ENCODE measurements at regions not wholly inside any gene's neighbourhood (a gene's known extent, or its start where the extent isn't known, plus 50 kb on each side); places are given as distances from the start of the nearest gene placed in this dataset.

- TF ChIP-seq, protein P1, sequence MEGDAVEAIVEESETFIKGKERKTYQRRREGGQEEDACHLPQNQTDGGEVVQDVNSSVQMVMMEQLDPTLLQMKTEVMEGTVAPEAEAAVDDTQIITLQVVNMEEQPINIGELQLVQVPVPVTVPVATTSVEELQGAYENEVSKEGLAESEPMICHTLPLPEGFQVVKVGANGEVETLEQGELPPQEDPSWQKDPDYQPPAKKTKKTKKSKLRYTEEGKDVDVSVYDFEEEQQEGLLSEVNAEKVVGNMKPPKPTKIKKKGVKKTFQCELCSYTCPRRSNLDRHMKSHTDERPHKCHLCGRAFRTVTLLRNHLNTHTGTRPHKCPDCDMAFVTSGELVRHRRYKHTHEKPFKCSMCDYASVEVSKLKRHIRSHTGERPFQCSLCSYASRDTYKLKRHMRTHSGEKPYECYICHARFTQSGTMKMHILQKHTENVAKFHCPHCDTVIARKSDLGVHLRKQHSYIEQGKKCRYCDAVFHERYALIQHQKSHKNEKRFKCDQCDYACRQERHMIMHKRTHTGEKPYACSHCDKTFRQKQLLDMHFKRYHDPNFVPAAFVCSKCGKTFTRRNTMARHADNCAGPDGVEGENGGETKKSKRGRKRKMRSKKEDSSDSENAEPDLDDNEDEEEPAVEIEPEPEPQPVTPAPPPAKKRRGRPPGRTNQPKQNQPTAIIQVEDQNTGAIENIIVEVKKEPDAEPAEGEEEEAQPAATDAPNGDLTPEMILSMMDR (conservative IDR thresholded peaks at IDR 0.05; ENCODE audit: low read depth, low read length): no peak
- no peak for TF ChIP-seq EZH2 (IDR thresholded peaks at IDR 0.05; ENCODE audit: borderline replicate concordance, low read depth, low read length, poor library complexity, severe bottlenecking)
- H3K9me3 ChIP-seq (ENCODE audit: low read depth, low read length, poor library complexity, severe bottlenecking): no peaks in the 10 kb centered on the region
- no peak for DNase-seq (ENCODE audit: low spot score)
- intact Hi-C loops (cut with micrococcal nuclease; ENCODE audit: unreplicated experiment): no loop called here
- H3K27me3 ChIP-seq (replicated peaks; ENCODE audit: insufficient read depth, low read depth, low read length, poor library complexity): no peaks in the 10 kb centered on the region
- no peak overlapping the region for H3K4me3 ChIP-seq (ENCODE audit: low read depth, low read length, poor library complexity, severe bottlenecking)
- ChIA-PET CTCF (no interaction called here), POLR2A (ENCODE audit: low non-redundant PET) (no interaction called here)
- H3K36me3 ChIP-seq (ENCODE audit: insufficient read depth, low read length, poor library complexity, severe bottlenecking): no peaks in the 10 kb centered on the region
- H3K4me1 ChIP-seq (ENCODE audit: insufficient read depth, low read length, poor library complexity, severe bottlenecking): no peaks in the 10 kb centered on the region
- BruUV-seq (replicated peaks): no TSS peak
- no peak overlapping the region for H3K27ac ChIP-seq (ENCODE audit: low read depth, low read length, poor library complexity, severe bottlenecking)
Observed at GRCh38 chr2:180840641-180841040, 139.8 kb upstream of the UBE2E3 start.

GRCh38 chr2:180829836-180830235, 150.6 kb upstream of the UBE2E3 start:
- Histone ChIP-seq H3K36me3 (ENCODE audit: insufficient read depth, low read length, poor library complexity, severe bottlenecking) (no peaks in the 10 kb centered on the region), H3K4me1 (ENCODE audit: insufficient read depth, low read length, poor library complexity, severe bottlenecking) (no peaks in the 10 kb centered on the region), H3K4me3 (ENCODE audit: low read depth, low read length, poor library complexity, severe bottlenecking) (no peak overlapping the region), H3K9me3 (ENCODE audit: low read depth, low read length, poor library complexity, severe bottlenecking) (no peaks in the 10 kb centered on the region), H3K27ac (ENCODE audit: low read depth, low read length, poor library complexity, severe bottlenecking) (no peak overlapping the region), H3K27me3 (replicated peaks; ENCODE audit: insufficient read depth, low read depth, low read length, poor library complexity) (no peaks in the 10 kb centered on the region)
- no peak for TF ChIP-seq EZH2 (IDR thresholded peaks at IDR 0.05; ENCODE audit: borderline replicate concordance, low read depth, low read length, poor library complexity, severe bottlenecking)
- TF ChIP-seq, protein P1 (conservative IDR thresholded peaks at IDR 0.05; ENCODE audit: low read depth, low read length): no peak
- no TSS peak for BruUV-seq (replicated peaks)
- POLR2A ChIA-PET (ENCODE audit: low non-redundant PET): no interaction called here
- CTCF ChIA-PET: no interaction called here
- intact Hi-C loops (cut with micrococcal nuclease; ENCODE audit: unreplicated experiment): no loop called here
- DNase-seq (ENCODE audit: low spot score): no peak

- TF ChIP-seq, protein P1 (conservative IDR thresholded peaks at IDR 0.05; ENCODE audit: low read depth, low read length): no peak
- TF ChIP-seq EZH2 (IDR thresholded peaks at IDR 0.05; ENCODE audit: borderline replicate concordance, low read depth, low read length, poor library complexity, severe bottlenecking): no peak
- intact Hi-C loops (cut with micrococcal nuclease; ENCODE audit: unreplicated experiment): no loop called here
- no peaks in the 10 kb centered on the region for H3K36me3 ChIP-seq (ENCODE audit: insufficient read depth, low read length, poor library complexity, severe bottlenecking)
- POLR2A ChIA-PET (ENCODE audit: low non-redundant PET): no interaction called here
- no peak overlapping the region for H3K4me3 ChIP-seq (ENCODE audit: low read depth, low read length, poor library complexity, severe bottlenecking)
- no peak for DNase-seq (ENCODE audit: low spot score)
- no TSS peak for BruUV-seq (replicated peaks)
- H3K9me3 ChIP-seq (ENCODE audit: low read depth, low read length, poor library complexity, severe bottlenecking): no peaks in the 10 kb centered on the region
- H3K4me1 ChIP-seq (ENCODE audit: insufficient read depth, low read length, poor library complexity, severe bottlenecking): no peaks in the 10 kb centered on the region
- CTCF ChIA-PET: no interaction called here
- no peak overlapping the region for H3K27ac ChIP-seq (ENCODE audit: low read depth, low read length, poor library complexity, severe bottlenecking)
- no peaks in the 10 kb centered on the region for H3K27me3 ChIP-seq (replicated peaks; ENCODE audit: insufficient read depth, low read depth, low read length, poor library complexity)
Observed at GRCh38 chr2:180829261-180829660, 151.1 kb upstream of the UBE2E3 start.

Measured in A673 (cell line).